Common myeloid progenitor, CD34-positive (primary cell): ENCODE measurements at regions not wholly inside any gene's neighbourhood (a gene's known extent, or its start where the extent isn't known, plus 50 kb on each side); places are given as distances from the start of the nearest gene placed in this dataset.

Experiments used
- CTCF ChIA-PET: fragments of 350-600 bp; sonication (Branson Sonifier 250); formaldehyde crosslinking; loops from one replicate; lab custom pipeline; 2021; ENCODE audit warnings: antibody characterized with exemption; lab: Charles Lee
- POLR2A ChIA-PET: fragments of 350-600 bp; sonication (Branson Sonifier 250); formaldehyde crosslinking; loops from one replicate; lab custom pipeline; 2021; ENCODE audit warnings: antibody characterized with exemption; lab: Charles Lee
- DNase-seq, 3 donors: peaks; one replicate each; pipeline versions ENCODE4 v3.0.0 to v3.0.0-alpha.2; 2013
- H3K27ac ChIP-seq, 2 experiments: 1 replicate in 1 of 2; 2 replicates in 1 of 2; pipeline ENCODE4 v1.7.0; 2013; ENCODE audit warnings: inconsistent platforms in 2 of 2, low read length in 2 of 2, mild to moderate bottlenecking in 2 of 2, low read depth in 1 of 2, moderate library complexity in 1 of 2; ENCODE audit not compliant: severe bottlenecking in 2 of 2, insufficient read depth in 1 of 2, poor library complexity in 1 of 2
- H3K27me3 ChIP-seq, 5 experiments: replicated peaks in 2 of 5; 1 replicate in 3 of 5; 2 replicates in 2 of 5; pipeline versions ENCODE4 v1.6.1 to v1.7.0; 2013; ENCODE audit warnings: low read length in 4 of 5, mild to moderate bottlenecking in 2 of 5, moderate library complexity in 2 of 5, inconsistent platforms in 1 of 5; ENCODE audit not compliant: insufficient read depth in 5 of 5, control insufficient read depth in 4 of 5
- H3K36me3 ChIP-seq, 4 experiments: 1 replicate in 2 of 4; 2 replicates in 2 of 4; pipeline versions ENCODE4 v1.6.1 to v1.7.0; 2013; ENCODE audit warnings: low read length in 3 of 4, control low read depth in 1 of 4, mild to moderate bottlenecking in 1 of 4; ENCODE audit not compliant: control insufficient read depth in 4 of 4, insufficient read depth in 4 of 4
- H3K4me1 ChIP-seq, 4 experiments: 1 replicate in 3 of 4; 2 replicates in 1 of 4; pipeline versions ENCODE4 v1.6.1 to v1.7.1; 2013; ENCODE audit warnings: low read length in 3 of 4, mild to moderate bottlenecking in 3 of 4, control low read depth in 1 of 4, inconsistent platforms in 1 of 4, moderate library complexity in 1 of 4; ENCODE audit not compliant: control insufficient read depth in 4 of 4, insufficient read depth in 4 of 4; ENCODE audit errors: control extremely low read depth in 1 of 4
- H3K4me3 ChIP-seq, 7 experiments: 1 replicate in 4 of 7; 2 replicates in 3 of 7; pipeline versions ENCODE4 v1.5.1 to v1.7.0; 2013; ENCODE audit warnings: mild to moderate bottlenecking in 7 of 7, low read length in 6 of 7, moderate library complexity in 6 of 7, inconsistent platforms in 2 of 7, low read depth in 2 of 7, control low read depth in 1 of 7; ENCODE audit not compliant: insufficient read depth in 4 of 7, control insufficient read depth in 1 of 7; ENCODE audit errors: extremely low read depth in 1 of 7
- H3K9me3 ChIP-seq, 5 experiments: 1 replicate in 4 of 5; 2 replicates in 1 of 5; pipeline versions ENCODE4 v1.6.1 to v1.7.1; 2013; ENCODE audit warnings: low read length in 4 of 5, mild to moderate bottlenecking in 2 of 5, inconsistent platforms in 1 of 5, low read depth in 1 of 5, moderate library complexity in 1 of 5; ENCODE audit not compliant: control insufficient read depth in 4 of 5, insufficient read depth in 2 of 5; ENCODE audit errors: control extremely low read depth in 1 of 5
- WGBS: methylation state at CpG from one replicate; pipeline ENCODE4 v1.1.5; 2013; ENCODE audit not compliant: insufficient coverage; 5-methylcytosine and 5-hydroxymethylcytosine counted together

GRCh38 chr1:222266223-222267196 lies 281.4 kb downstream of the HHIPL2 start:
- POLR2A ChIA-PET: no interaction called here

DNA sequence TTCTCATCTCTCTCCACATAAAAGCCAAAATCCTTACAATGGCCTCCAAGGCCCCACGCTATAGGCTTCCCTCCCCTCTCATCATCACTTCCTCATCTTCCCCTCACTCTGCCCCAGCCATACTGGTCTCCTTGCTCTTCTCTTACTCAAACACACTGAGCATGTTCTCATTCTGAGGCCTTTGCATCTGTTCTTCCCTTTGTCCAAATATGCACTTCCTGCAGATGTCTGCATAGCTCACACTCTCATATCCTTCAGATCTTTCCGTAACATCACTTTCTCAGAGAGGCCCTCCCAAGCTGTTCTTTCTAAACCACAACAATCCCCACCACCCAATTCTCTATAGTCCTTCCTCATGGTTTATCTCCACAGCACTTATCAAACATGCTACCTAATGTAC lies 284.1 kb downstream of the HHIPL2 start:
- H3K27me3 ChIP-seq: no peaks in the 10 kb centered on the region
- H3K36me3 ChIP-seq: no peaks in the 10 kb centered on the region
- H3K9me3 ChIP-seq: no peaks in the 10 kb centered on the region
- ChIA-PET CTCF (interaction anchor here (1.2 kb wide), 1 partner anchor 11 kb away, joined by 3 read pairs; no protein-coding TSS in a partner anchor), POLR2A (no interaction called here)
- H3K27ac ChIP-seq: no peak overlapping the region
- H3K4me1 ChIP-seq: peaks cover 0 to 19% (median 5%) of the 10 kb centered on the region in 4 experiments
- no peak overlapping the region for H3K4me3 ChIP-seq
- 93% methylated on average over 1 of the region's 2 CpGs for WGBS
- DNase-seq: peak in 2 of 3 donors; percentile 40 to 55

More at GRCh38 chr1:222266223-222267196, 281.4 kb downstream of the HHIPL2 start:
- WGBS: 25% methylated on average over 13 of the region's 14 CpGs
- no peaks in the 10 kb centered on the region for H3K9me3 ChIP-seq
- no peaks in the 10 kb centered on the region for H3K36me3 ChIP-seq
- no peak overlapping the region for H3K4me3 ChIP-seq
- H3K27me3 ChIP-seq: no peaks in the 10 kb centered on the region
- peak overlapping the region in 1 of 2 experiments; percentile 55 for H3K27ac ChIP-seq
- CTCF ChIA-PET: interaction anchor here (1.6 kb wide), 2 partner anchors 10 to 170 kb away, joined by 3 to 4 read pairs; no protein-coding TSS in a partner anchor
- peaks cover 0 to 19% (median 5%) of the 10 kb centered on the region in 4 experiments for H3K4me1 ChIP-seq
- peak; percentile 36 to 82 (median 71) for DNase-seq

DNA sequence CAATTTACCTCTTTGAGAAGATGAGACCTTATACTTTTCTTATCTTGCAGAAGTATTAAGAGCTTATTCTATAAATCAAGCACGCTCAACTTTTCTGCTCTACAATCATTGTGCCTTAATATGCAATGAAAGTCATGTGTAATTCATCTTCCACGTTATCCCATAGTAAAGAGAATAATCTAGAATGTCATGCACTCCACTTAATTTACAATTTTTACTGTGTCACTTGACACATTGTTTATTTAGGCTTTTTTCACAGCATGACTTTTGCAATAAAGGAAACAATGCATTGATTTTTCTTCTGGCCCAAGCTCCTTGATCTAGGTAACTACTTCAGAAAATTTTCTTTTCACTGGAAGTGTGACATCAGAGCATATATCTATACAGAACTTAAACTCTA lies 290.9 kb downstream of the HHIPL2 start:
- Histone ChIP-seq H3K4me3 (no peak overlapping the region), H3K36me3 (no peaks in the 10 kb centered on the region), H3K27ac (no peak overlapping the region), H3K9me3 (peaks cover 0 to 10% (median 0%) of the 10 kb centered on the region in 5 experiments), H3K27me3 (no peaks in the 10 kb centered on the region), H3K4me1 (peaks cover 0 to 7% (median 0%) of the 10 kb centered on the region in 4 experiments)
- no peak for DNase-seq
- CTCF ChIA-PET: no interaction called here
- WGBS: no CpG with 5 or more reads among the region's 2 CpGs
- POLR2A ChIA-PET: no interaction called here

DNA sequence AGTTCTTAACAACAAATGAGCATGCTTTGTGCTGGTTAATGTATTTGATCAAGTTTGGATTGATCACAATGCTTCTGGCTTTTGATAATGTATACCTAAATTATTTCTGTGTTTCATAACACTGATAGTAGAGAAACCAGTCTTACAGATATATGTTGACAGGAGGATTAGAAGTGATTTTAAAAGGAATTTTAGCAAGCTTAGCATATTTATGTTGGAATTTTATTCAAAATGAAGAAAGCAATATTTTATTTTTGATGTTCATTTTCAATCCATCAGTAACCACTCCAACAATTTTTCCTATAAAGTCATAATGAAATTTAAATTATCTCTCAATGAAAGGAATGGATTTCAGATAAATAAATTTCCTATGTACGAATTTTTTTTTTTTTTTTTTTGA lies 291.8 kb downstream of the HHIPL2 start:
- DNase-seq: no peak
- Histone ChIP-seq H3K9me3 (peaks cover 0 to 10% (median 0%) of the 10 kb centered on the region in 5 experiments), H3K4me1 (peaks cover 0 to 9% (median 0%) of the 10 kb centered on the region in 4 experiments), H3K4me3 (no peak overlapping the region), H3K27ac (no peak overlapping the region), H3K27me3 (no peaks in the 10 kb centered on the region), H3K36me3 (no peaks in the 10 kb centered on the region)
- ChIA-PET CTCF (no interaction called here), POLR2A (no interaction called here)
- 100% methylated on average over 1 of the region's 1 CpG for WGBS

DNA sequence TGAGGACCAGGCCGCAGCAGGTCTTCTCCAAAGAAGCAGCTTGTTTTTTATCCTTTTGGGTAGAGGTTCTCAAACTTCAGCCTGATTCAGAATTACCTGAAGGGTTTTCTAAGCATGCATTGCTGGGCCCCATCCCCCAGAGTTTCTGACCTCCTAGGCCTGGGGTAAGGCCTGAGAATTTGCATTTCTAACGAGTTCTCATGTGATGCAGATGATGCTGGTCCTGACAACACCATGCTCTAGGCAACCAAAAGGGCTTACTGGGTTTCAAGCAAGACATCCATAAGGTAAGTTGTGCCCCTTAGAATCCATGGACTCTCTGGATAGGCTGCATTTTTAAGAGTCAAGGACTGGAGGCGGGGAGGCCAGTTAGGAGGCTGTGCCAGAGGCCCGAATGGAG lies 295.1 kb downstream of the HHIPL2 start:
- Histone ChIP-seq H3K9me3 (peaks cover 0 to 10% (median 0%) of the 10 kb centered on the region in 5 experiments), H3K4me3 (no peak overlapping the region), H3K4me1 (peaks cover 0 to 9% (median 0%) of the 10 kb centered on the region in 4 experiments), H3K36me3 (no peaks in the 10 kb centered on the region), H3K27ac (no peak overlapping the region), H3K27me3 (no peaks in the 10 kb centered on the region)
- 93% methylated on average over 2 of the region's 4 CpGs for WGBS
- POLR2A ChIA-PET: no interaction called here
- CTCF ChIA-PET: no interaction called here
- DNase-seq: no peak

- POLR2A ChIA-PET: no interaction called here
- Histone ChIP-seq H3K9me3 (peaks cover 0 to 10% (median 0%) of the 10 kb centered on the region in 5 experiments), H3K4me3 (no peak overlapping the region), H3K4me1 (peaks cover 0 to 9% (median 0%) of the 10 kb centered on the region in 4 experiments), H3K27me3 (no peaks in the 10 kb centered on the region), H3K27ac (no peak overlapping the region), H3K36me3 (no peaks in the 10 kb centered on the region)
- CTCF ChIA-PET: no interaction called here
- DNase-seq: peak in 2 of 3 donors; percentile 17 to 46
- WGBS: no CpG with 5 or more reads among the region's 2 CpGs
Observed at GRCh38 chr1:222251847-222252246, 296.1 kb downstream of the HHIPL2 start.

DNA sequence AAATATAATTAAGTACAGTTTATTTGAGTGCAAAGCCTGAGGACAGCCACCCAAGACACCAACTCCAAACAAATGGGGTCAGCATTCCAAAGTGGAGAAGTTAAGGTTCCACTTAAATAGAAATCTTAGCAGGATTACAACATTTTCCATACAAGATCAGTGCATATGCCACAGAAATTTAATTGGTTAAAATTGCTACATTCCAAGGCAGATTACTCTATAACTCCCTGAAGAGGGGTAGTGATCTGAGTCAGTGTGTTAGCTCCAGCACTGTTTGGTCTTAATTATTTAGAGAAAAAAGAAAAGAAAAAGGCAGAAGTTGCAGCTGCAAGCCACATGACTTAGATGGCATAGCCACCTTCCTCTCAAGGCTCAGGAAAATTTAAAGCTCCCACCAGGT lies 297.5 kb downstream of the HHIPL2 start:
- CTCF ChIA-PET: no interaction called here
- H3K4me1 ChIP-seq: peaks cover 0 to 9% (median 0%) of the 10 kb centered on the region in 4 experiments

More for the DNA sequence above, 297.5 kb downstream of the HHIPL2 start:
- Histone ChIP-seq H3K9me3 (peaks cover 0 to 10% (median 0%) of the 10 kb centered on the region in 5 experiments), H3K4me3 (no peak overlapping the region), H3K27me3 (no peaks in the 10 kb centered on the region), H3K27ac (no peak overlapping the region), H3K36me3 (no peaks in the 10 kb centered on the region)
- POLR2A ChIA-PET: no interaction called here
- no peak for DNase-seq
